ENCODE measurements at regions not wholly inside any gene's neighbourhood (a gene's known extent, or its start where the extent isn't known, plus 50 kb on each side); places are given as distances from the start of the nearest gene placed in this dataset.
A peak's percentile ranks its signal among the peaks of the same experiment; 100 is the strongest.

GRCh38 chr3:167899093-167899492 lies 163.6 kb downstream of the SERPINI1 start:
- H3K4me3 Mint-ChIP-seq, result no peak overlapping the region

GRCh38 chr3:167898091-167898490 lies 162.6 kb downstream of the SERPINI1 start:
- Histone ChIP-seq H3K9ac (ENCODE audit: insufficient read depth, low read length, poor library complexity, severe bottlenecking) (no peak overlapping the region), H3K4me2 (replicated peaks; ENCODE audit: extremely low read depth, low read length, poor library complexity, severe bottlenecking) (no peak overlapping the region), H4K20me1 (ENCODE audit: insufficient read depth, low read length) (no peaks in the 10 kb centered on the region), H3K36me3 (replicated peaks in 1 of 2; ENCODE audit: control insufficient read depth in 1 of 2, insufficient read depth in 2 of 2, low read length in 2 of 2) (no peaks in the 10 kb centered on the region), H3K27me3 (ENCODE audit: control insufficient read depth in 2 of 2, insufficient read depth in 2 of 2, low read length in 2 of 2) (no peaks in the 10 kb centered on the region), H3K79me2 (ENCODE audit: insufficient read depth, low read length) (no peaks in the 10 kb centered on the region), H3K9me3 (replicated peaks in 1 of 2; ENCODE audit: control insufficient read depth in 1 of 2, insufficient read depth in 1 of 2, low read length in 2 of 2) (no peaks in the 10 kb centered on the region), H3K4me3 (replicated peaks in 1 of 3; ENCODE audit: low read depth in 2 of 3, low read length in 3 of 3) (no peak overlapping the region), H2AFZ (ENCODE audit: insufficient read depth, low read depth, low read length, poor library complexity, severe bottlenecking) (no peak overlapping the region), H3K27ac (ENCODE audit: low read depth in 1 of 2, low read length in 2 of 2) (no peak overlapping the region), H3K4me1 (ENCODE audit: control insufficient read depth in 1 of 2, insufficient read depth in 2 of 2, low read length in 2 of 2) (peaks cover 0 to 3% of the 10 kb centered on the region in 2 donors)
- intact Hi-C loops (cut with micrococcal nuclease), result no loop called here
- peaks cover 0 to 3% (median 0%) of the 10 kb centered on the region in 3 donors for H3K27me3 Mint-ChIP-seq (ENCODE audit: low read depth in 3 of 3)
- no peaks in the 10 kb centered on the region for H3K36me3 Mint-ChIP-seq
- peaks cover 0 to 3% (median 3%) of the 10 kb centered on the region in 7 donors for H3K9me3 Mint-ChIP-seq
- DNase-seq, result no peak
- H3K4me3 Mint-ChIP-seq, result no peak overlapping the region
- peaks cover 7% of the 10 kb centered on the region for H3K4me1 Mint-ChIP-seq
- no peak overlapping the region for H3K27ac Mint-ChIP-seq
- no peak for TF ChIP-seq CTCF (IDR thresholded peaks at IDR 0.05)

More at GRCh38 chr3:167899093-167899492, 163.6 kb downstream of the SERPINI1 start:
- no peak overlapping the region for H3K27ac ChIP-seq (ENCODE audit: low read depth in 1 of 2, low read length in 2 of 2)
- no peak overlapping the region for H3K4me3 ChIP-seq (replicated peaks in 1 of 3; ENCODE audit: low read depth in 2 of 3, low read length in 3 of 3)
- H3K36me3 Mint-ChIP-seq, result no peaks in the 10 kb centered on the region
- WGBS (ENCODE audit: insufficient coverage), result no CpG with 5 or more reads among the region's 3 CpGs
- no peak overlapping the region for H3K4me2 ChIP-seq (replicated peaks; ENCODE audit: extremely low read depth, low read length, poor library complexity, severe bottlenecking)
- intact Hi-C loops (cut with micrococcal nuclease), result no loop called here
- no peaks in the 10 kb centered on the region for H3K36me3 ChIP-seq (replicated peaks in 1 of 2; ENCODE audit: control insufficient read depth in 1 of 2, insufficient read depth in 2 of 2, low read length in 2 of 2)
- no peaks in the 10 kb centered on the region for H3K9me3 ChIP-seq (replicated peaks in 1 of 2; ENCODE audit: control insufficient read depth in 1 of 2, insufficient read depth in 1 of 2, low read length in 2 of 2)
- no peak overlapping the region for H3K9ac ChIP-seq (ENCODE audit: insufficient read depth, low read length, poor library complexity, severe bottlenecking)
- H3K9me3 Mint-ChIP-seq, result peaks cover 0 to 3% (median 3%) of the 10 kb centered on the region in 7 donors
- H3K4me1 ChIP-seq (ENCODE audit: control insufficient read depth in 1 of 2, insufficient read depth in 2 of 2, low read length in 2 of 2), result peaks cover 0 to 3% of the 10 kb centered on the region in 2 donors
- no peaks in the 10 kb centered on the region for H3K27me3 ChIP-seq (ENCODE audit: control insufficient read depth in 2 of 2, insufficient read depth in 2 of 2, low read length in 2 of 2)
- H3K79me2 ChIP-seq (ENCODE audit: insufficient read depth, low read length), result no peaks in the 10 kb centered on the region
- no peak for TF ChIP-seq CTCF (IDR thresholded peaks at IDR 0.05)
- peak in 2 of 3 donors; percentile 12 to 31 for DNase-seq
- H3K27ac Mint-ChIP-seq, result no peak overlapping the region
- H2AFZ ChIP-seq (ENCODE audit: insufficient read depth, low read depth, low read length, poor library complexity, severe bottlenecking), result no peak overlapping the region
- H3K4me1 Mint-ChIP-seq, result peaks cover 7% of the 10 kb centered on the region
- no peaks in the 10 kb centered on the region for H4K20me1 ChIP-seq (ENCODE audit: insufficient read depth, low read length)
- peaks cover 0 to 3% (median 0%) of the 10 kb centered on the region in 3 donors for H3K27me3 Mint-ChIP-seq (ENCODE audit: low read depth in 3 of 3)
